ENCODE measurements at regions not wholly inside any gene's neighbourhood (a gene's known extent, or its start where the extent isn't known, plus 50 kb on each side); places are given as distances from the start of the nearest gene placed in this dataset.

- TF ChIP-seq, protein P1, sequence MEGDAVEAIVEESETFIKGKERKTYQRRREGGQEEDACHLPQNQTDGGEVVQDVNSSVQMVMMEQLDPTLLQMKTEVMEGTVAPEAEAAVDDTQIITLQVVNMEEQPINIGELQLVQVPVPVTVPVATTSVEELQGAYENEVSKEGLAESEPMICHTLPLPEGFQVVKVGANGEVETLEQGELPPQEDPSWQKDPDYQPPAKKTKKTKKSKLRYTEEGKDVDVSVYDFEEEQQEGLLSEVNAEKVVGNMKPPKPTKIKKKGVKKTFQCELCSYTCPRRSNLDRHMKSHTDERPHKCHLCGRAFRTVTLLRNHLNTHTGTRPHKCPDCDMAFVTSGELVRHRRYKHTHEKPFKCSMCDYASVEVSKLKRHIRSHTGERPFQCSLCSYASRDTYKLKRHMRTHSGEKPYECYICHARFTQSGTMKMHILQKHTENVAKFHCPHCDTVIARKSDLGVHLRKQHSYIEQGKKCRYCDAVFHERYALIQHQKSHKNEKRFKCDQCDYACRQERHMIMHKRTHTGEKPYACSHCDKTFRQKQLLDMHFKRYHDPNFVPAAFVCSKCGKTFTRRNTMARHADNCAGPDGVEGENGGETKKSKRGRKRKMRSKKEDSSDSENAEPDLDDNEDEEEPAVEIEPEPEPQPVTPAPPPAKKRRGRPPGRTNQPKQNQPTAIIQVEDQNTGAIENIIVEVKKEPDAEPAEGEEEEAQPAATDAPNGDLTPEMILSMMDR (IDR thresholded peaks at IDR 0.05; ENCODE audit: extremely low read depth in 1 of 2, insufficient read depth in 1 of 2, low read depth in 1 of 2, low read length in 2 of 2) = no peak
- TF ChIP-seq FOS (IDR thresholded peaks at IDR 0.05; ENCODE audit: borderline replicate concordance, insufficient read depth, low read length) = no peak
- TF ChIP-seq EZH2 (IDR thresholded peaks at IDR 0.05; ENCODE audit: borderline replicate concordance, low read depth, low read length, severe bottlenecking) = no peak
- TF ChIP-seq JUN (IDR thresholded peaks at IDR 0.05; ENCODE audit: borderline replicate concordance, insufficient read depth, insufficient read length, low read depth) = no peak
These were observed 1364.3 kb downstream of the EFNA5 start for GRCh38 chr5:106306313-106307028.

All from endothelial cell of umbilical vein (primary cell).